Fibroblast of skin of scalp (primary cell): ENCODE measurements at regions not wholly inside any gene's neighbourhood (a gene's known extent, or its start where the extent isn't known, plus 50 kb on each side); places are given as distances from the start of the nearest gene placed in this dataset.

Source experiments
- DNase-seq: peaks from one replicate; pipeline ENCODE4 v3.0.0-alpha.2; 2013

GRCh38 chr2:12062053-12062395 is 315.6 kb downstream of the LPIN1 start:
- no peak for DNase-seq

DNA sequence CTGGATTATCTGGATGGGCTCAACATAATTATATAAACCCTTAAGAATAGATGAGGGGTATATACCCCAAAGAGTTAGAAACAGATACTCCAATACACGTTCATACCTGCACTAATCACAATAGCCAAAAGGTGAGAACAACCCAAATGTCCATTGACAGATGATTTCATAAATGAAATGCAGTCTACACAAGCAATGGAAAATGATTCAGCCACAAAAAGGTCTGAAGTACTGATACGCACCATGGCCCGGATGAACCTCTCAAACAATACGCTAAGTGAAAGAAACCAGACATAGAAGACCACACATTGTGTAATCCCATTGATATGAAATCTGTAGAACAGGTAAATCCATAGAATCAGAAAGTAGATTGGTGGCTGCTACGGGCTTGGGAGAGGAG is 316.8 kb downstream of the LPIN1 start:
- no peak for DNase-seq

DNA sequence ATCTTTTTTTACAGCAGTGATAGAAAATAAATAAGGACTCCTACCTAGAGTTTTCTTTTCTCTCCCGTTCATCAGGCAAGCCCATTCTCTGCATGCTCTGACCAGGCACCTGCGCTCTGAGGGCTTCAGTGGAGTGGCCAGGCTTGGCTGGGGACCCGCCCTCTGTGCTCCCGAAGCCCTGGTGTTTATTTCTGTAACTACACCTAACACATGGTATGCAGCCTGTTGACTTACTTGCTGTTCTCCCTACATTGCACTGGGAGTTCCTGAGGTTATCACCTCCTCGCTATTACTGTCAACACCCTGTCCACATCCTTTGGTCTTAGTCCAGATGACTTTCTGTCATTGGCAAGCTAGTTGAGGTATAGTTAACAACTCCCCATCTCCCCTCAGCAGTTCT is 317.7 kb downstream of the LPIN1 start:
- no peak for DNase-seq

DNA sequence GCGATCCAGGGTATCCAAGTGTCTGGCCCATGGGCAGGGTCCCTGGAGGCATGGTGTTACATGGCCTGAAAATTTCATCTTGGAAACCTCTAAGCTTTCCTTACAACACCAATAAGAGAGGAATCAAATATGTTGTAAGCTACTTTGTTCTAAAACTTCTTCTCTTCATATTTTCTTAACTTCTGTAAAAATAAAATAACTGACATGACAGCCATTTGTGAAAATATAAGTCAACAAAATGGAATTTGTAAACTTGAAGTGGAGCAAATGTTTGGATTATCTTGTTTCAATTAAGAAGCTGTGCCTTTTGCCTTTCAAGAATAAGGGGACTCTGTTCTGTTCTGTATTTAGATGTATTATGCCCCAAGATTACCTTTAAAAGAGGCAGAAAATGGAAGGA is 319.7 kb downstream of the LPIN1 start:
- peak; percentile 76 for DNase-seq

DNA sequence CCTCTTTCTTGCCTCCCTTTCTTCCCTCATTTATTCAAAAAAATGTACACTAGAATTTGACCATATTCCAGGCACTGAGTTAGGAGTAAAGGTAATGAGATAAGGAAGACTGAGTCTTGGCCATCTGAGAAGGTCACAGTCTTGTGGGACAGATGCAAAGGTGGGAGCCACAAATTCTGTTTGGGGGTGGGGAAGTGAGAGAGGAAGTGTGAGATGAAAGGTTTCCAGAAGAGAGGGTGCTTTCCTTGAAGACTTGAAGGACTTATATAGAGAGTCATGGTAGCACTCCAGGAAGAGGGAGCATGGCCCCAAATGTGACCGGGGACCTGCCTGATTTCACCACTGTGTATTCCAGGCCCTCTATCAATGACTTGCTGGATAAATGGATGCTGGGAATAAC is 320.6 kb downstream of the LPIN1 start:
- DNase-seq: no peak

DNA sequence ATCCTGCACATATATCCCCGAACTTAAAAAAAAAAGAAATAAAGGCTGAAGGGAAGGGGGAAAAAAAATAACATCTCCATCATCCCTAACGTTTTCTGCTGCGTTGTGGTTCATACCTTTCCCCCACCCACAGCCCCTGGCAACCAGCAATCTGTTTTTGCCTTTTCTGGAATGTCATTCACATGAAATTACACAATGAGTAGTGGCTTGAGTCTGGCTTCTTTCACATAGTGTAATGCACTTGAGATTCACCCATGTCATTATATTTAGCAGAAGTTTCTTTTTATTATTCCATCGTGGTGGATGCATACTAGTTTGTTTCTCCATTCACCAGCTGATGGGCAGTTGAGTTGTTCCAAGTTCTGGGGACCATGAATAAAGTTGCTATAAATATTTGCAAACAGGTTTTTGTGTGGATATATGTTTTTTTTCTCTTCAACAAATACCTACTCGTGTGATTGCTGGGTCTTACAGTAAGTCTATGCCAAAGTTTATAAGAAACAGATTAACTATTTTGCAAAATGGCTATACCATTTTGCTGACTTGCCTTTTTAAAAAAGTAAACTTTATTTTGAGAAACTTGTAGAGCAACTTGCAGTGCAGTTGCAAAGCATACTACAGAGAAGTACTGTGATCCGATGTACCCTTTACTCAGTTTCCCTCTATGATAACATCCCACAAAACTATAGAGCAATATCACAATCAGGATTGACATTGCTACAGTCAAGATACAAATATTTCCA is 322.5 kb downstream of the LPIN1 start:
- peak; percentile 40 for DNase-seq

DNA sequence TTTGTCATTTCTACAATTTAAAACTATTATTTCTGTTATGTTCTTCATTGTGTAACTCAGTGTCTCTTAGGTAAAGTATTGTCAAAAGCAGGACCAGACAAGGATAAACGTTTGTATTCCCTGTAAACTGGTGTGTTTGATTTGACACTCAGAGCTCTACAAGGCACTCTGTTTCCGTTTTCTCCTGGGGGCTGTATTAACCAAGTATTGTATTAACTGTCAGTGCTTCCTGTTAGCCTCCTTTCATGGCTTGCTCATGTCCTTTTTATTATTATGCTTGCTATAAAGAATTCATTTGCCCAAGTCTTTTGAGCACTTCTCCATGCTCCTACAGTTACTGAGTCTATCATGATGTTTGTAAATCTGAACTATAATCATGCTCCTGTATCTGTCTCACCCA is 323.7 kb downstream of the LPIN1 start:
- DNase-seq: no peak

GRCh38 chr2:12070581-12070980 is 324.1 kb downstream of the LPIN1 start:
- peak; percentile 86 for DNase-seq

- no peak for DNase-seq
These were observed 324.9 kb downstream of the LPIN1 start for GRCh38 chr2:12071318-12071717.

GRCh38 chr2:12073217-12073852 is 326.9 kb downstream of the LPIN1 start:
- no peak for DNase-seq

GRCh38 chr2:12074126-12074844 is 327.9 kb downstream of the LPIN1 start:
- peak; percentile 62 for DNase-seq

- no peak for DNase-seq
These were observed 328.4 kb downstream of the LPIN1 start for GRCh38 chr2:12074845-12075217.

DNA sequence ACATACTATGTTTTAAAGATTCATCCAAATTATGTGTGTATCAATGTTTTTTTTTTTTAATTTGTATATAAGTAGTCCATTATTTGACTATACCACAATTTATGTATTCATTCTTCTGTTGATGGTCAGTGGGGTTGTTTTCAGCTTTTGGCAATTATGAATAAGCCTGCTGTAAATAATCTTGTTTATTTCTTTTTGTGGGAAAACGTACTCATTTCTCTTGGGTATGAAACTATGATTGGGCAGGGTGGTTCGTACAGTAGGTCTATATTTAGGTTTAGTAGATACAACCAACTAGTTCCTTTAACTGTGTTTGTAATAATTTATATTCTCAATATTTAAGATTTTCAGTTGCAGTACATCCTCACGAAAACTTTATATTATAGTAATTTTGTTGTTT is 329.2 kb downstream of the LPIN1 start:
- no peak for DNase-seq

DNA sequence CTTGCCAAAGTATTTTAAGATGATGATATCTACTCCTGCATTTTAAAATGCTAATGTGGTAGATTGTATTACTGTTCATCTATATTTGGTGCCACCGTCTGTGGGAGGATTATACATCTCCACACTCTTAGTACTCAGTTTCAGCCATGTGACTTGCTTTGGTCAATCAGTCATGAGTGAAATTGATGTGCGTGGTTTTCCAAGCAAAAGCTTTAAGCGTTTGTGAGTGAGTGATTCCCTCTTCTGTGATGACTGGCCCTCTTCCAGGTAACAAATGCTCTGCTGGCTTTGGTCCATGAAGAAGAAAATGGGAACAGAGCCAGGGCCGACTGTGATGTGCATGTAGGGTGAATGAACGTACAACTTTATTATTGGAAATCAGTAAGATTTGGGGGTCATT is 330.4 kb downstream of the LPIN1 start:
- peak; percentile 44 for DNase-seq

- DNase-seq: no peak
These were observed 333.9 kb downstream of the LPIN1 start for GRCh38 chr2:12080360-12080759.

DNA sequence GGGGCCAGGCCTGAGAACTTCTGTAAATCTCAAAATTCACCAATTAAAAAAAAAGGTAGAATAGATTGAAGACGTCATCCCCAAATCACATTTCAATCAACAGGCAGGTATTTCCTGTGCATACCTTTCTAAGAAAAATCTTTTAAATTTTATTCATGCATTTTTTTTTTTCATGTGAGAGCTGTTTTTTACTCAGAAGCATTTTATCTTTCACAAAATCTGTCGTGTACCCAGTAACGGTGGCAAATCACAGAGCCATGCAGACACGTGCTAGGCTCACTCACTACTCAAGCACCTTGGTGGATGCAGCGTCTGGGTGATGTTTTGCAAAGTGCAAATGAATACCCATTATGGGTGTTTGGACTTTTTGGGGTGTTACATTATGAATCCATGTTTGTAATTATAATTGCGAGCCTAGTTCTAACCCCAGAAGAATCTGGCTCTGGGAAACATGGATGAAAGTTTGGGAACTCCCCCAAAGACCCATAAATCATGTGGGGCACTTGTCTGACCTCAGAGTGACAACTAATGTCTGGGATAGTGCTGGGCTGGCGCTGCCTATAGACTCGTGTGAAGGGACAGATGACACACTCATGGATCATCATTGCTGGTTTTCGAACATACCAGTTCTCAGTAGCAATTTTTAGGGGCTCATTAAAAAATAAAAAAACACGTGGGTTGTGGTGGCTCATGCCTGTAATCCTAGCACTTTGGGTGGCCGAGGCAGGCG is 335.2 kb downstream of the LPIN1 start:
- DNase-seq: peak; percentile 34

- DNase-seq: no peak
These were observed 336.7 kb downstream of the LPIN1 start for GRCh38 chr2:12083081-12083581.

DNA sequence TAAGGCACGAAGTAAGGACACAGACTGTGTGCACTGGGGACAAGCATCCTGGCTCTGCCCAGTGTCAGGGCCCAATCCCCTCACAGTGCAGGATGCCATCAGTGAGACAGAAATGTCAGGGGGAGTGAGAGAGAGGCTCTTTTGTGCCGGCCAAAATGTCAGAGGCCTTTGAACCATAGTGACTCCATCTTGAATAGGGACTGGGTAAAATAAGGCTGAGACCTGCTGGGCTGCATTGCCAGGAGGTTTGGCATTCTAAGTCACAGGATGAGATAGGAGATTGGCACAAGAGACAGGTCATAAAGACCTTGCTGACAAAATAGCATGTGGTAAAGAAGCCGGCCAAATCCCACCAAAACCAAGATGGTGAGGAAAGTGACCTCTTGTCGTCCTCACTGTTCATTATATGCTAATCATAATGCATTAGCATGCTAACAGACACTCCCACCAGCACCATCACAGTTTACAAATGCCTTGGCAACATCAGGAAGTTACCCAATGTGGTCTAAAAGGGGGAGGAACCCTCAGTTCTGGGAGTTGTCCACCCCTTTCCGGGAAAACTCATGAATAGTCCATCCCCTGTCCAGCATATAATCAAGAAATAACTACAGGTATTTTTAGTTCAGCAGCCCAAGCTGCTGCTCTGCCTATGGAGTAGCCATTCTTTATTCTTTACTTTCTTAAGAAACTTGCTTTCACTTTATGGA is 337.4 kb downstream of the LPIN1 start:
- DNase-seq: no peak

DNA sequence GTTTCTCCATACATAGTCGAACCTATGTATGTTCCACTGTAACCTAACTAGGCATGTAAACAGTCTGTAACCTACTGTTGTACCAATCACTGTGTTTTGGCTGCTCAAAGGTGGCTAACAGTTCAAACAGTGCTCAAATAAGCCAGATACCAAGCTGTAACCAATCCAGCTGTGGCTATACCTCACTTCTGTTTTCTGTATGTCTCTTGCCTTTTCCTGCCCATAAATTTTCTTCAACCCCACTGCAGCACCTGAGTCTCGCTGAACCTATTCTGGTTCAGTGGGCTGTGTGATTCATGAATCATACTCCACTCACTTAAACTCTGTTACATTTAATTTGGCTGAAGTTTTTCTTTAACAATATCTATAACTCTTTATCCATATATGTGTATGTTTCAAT is 340.7 kb downstream of the LPIN1 start:
- no peak for DNase-seq

GRCh38 chr2:12087671-12088380 is 341.4 kb downstream of the LPIN1 start:
- peak; percentile 53 for DNase-seq

GRCh38 chr2:12089001-12089400 is 342.6 kb downstream of the LPIN1 start:
- DNase-seq: no peak

- DNase-seq: no peak
These were observed 343.1 kb downstream of the LPIN1 start for GRCh38 chr2:12089496-12089895.
